ENCODE measurements at regions not wholly inside any gene's neighbourhood (a gene's known extent, or its start where the extent isn't known, plus 50 kb on each side); places are given as distances from the start of the nearest gene placed in this dataset.

DNA sequence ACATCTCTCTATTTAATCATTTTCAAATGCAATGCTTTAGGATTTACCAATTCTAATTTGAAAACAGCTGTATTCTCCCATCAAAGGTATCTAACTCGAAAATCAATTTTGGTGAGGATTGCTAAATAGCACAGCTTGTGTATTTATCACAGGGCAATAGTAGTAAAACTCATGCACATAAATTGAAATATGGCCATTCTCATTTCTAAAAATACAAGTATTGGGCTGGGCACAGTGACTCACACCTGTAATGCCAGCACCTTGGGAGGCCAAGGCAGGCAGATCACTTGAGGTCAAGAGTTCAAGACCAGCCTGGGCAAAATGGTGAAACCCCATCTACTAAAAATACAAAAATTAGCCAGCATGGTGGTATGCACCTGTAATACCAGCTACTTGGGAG lies 164.8 kb upstream of the RASA1 start:
- TF ChIP-seq, protein P1, sequence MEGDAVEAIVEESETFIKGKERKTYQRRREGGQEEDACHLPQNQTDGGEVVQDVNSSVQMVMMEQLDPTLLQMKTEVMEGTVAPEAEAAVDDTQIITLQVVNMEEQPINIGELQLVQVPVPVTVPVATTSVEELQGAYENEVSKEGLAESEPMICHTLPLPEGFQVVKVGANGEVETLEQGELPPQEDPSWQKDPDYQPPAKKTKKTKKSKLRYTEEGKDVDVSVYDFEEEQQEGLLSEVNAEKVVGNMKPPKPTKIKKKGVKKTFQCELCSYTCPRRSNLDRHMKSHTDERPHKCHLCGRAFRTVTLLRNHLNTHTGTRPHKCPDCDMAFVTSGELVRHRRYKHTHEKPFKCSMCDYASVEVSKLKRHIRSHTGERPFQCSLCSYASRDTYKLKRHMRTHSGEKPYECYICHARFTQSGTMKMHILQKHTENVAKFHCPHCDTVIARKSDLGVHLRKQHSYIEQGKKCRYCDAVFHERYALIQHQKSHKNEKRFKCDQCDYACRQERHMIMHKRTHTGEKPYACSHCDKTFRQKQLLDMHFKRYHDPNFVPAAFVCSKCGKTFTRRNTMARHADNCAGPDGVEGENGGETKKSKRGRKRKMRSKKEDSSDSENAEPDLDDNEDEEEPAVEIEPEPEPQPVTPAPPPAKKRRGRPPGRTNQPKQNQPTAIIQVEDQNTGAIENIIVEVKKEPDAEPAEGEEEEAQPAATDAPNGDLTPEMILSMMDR (IDR thresholded peaks at IDR 0.05): no peak
- TF ChIP-seq POLR2A (IDR thresholded peaks at IDR 0.05): no peak

All from thyroid gland (tissue), 4 donors.